ENCODE measurements at regions not wholly inside any gene's neighbourhood (a gene's known extent, or its start where the extent isn't known, plus 50 kb on each side); places are given as distances from the start of the nearest gene placed in this dataset.

GRCh38 chr2:226383461-226383860 is 416.2 kb downstream of the IRS1 start:
- TF ChIP-seq CTCF (IDR thresholded peaks at IDR 0.05) (no peak), POLR2A (IDR thresholded peaks at IDR 0.05) (no peak), POLR2AphosphoS5 (IDR thresholded peaks at IDR 0.05) (no peak), EP300 (IDR thresholded peaks at IDR 0.05) (no peak)
